Liver (tissue), 8 donors: ENCODE measurements at regions not wholly inside any gene's neighbourhood (a gene's known extent, or its start where the extent isn't known, plus 50 kb on each side); places are given as distances from the start of the nearest gene placed in this dataset.

Experiments
- DNase-seq: peaks from one replicate; pipeline ENCODE4 v3.0.0-alpha.2; 2017; ENCODE audit warnings: low spot score
- H3K27ac ChIP-seq, 2 donors: one replicate each; pipeline ENCODE4 v1.7.0; 2013; ENCODE audit warnings: inconsistent platforms in 2 of 2, low read length in 2 of 2, control low read depth in 1 of 2, low read depth in 1 of 2, mild to moderate bottlenecking in 1 of 2
- H3K27me3 ChIP-seq, 4 donors: one replicate each; pipeline versions ENCODE4 v1.6.1 to v1.7.0; 2013; ENCODE audit warnings: low read length in 3 of 4, inconsistent platforms in 1 of 4, mild to moderate bottlenecking in 1 of 4, moderate library complexity in 1 of 4; ENCODE audit not compliant: control insufficient read depth in 4 of 4, insufficient read depth in 4 of 4
- H3K36me3 ChIP-seq, 4 donors: one replicate each; pipeline versions ENCODE4 v1.6.1 to v1.7.0; 2013; ENCODE audit warnings: low read length in 3 of 4, mild to moderate bottlenecking in 3 of 4, low read depth in 1 of 4, moderate library complexity in 1 of 4; ENCODE audit not compliant: control insufficient read depth in 4 of 4, insufficient read depth in 3 of 4
- H3K4me1 ChIP-seq, 4 donors: one replicate each; pipeline versions ENCODE4 v1.6.1 to v1.7.0; 2013; ENCODE audit warnings: low read length in 3 of 4, mild to moderate bottlenecking in 3 of 4, moderate library complexity in 1 of 4; ENCODE audit not compliant: control insufficient read depth in 4 of 4, insufficient read depth in 4 of 4
- H3K4me3 ChIP-seq, 3 donors: one replicate each; pipeline versions ENCODE4 v1.6.1 to v1.7.0; 2013; ENCODE audit warnings: low read length in 3 of 3, control low read depth in 1 of 3, low read depth in 1 of 3, mild to moderate bottlenecking in 1 of 3
- H3K9ac ChIP-seq, 2 donors: one replicate each; pipeline ENCODE4 v1.7.0; 2013; ENCODE audit warnings: low read length in 2 of 2, mild to moderate bottlenecking in 2 of 2, moderate library complexity in 2 of 2, control low read depth in 1 of 2, low read depth in 1 of 2
- H3K9me3 ChIP-seq, 4 donors: one replicate each; pipeline versions ENCODE4 v1.6.1 to v1.7.0; 2013; ENCODE audit warnings: low read length in 3 of 4; ENCODE audit not compliant: control insufficient read depth in 4 of 4
- EGR1 ChIP-seq, 2 donors: IDR thresholded peaks; 2 replicates each; pipeline ENCODE4 v1.6.1; 2016 to 2018; ENCODE audit warnings: antibody characterized with exemption in 2 of 2, low read depth in 2 of 2
- FOXA1 ChIP-seq: IDR thresholded peaks from 2 replicates; pipeline ENCODE4 v1.6.1; 2016; ENCODE audit warnings: antibody characterized with exemption
- FOXA2 ChIP-seq: IDR thresholded peaks from 2 replicates; pipeline ENCODE4 v1.6.1; 2016; ENCODE audit warnings: antibody characterized with exemption
- GABPA ChIP-seq, 2 donors: IDR thresholded peaks in 1 of 2; conservative IDR thresholded peaks in 1 of 2; 2 replicates each; pipeline ENCODE4 v1.6.1; 2016; ENCODE audit warnings: antibody characterized with exemption in 2 of 2, mild to moderate bottlenecking in 1 of 2, moderate library complexity in 1 of 2
- HNF4A ChIP-seq, 2 donors: conservative IDR thresholded peaks; 2 replicates each; pipeline ENCODE4 v1.6.1; 2016; ENCODE audit warnings: antibody characterized with exemption in 2 of 2, mild to moderate bottlenecking in 2 of 2
- HNF4G ChIP-seq: IDR thresholded peaks from 2 replicates; pipeline ENCODE4 v1.6.1; 2016; ENCODE audit warnings: antibody characterized with exemption
- JUND ChIP-seq, 2 donors: IDR thresholded peaks; 2 replicates each; pipeline ENCODE4 v1.6.1; 2016; ENCODE audit warnings: antibody characterized with exemption in 2 of 2
- NR2F2 ChIP-seq: IDR thresholded peaks from 2 replicates; pipeline ENCODE4 v1.6.1; 2016; ENCODE audit warnings: antibody characterized with exemption
- RAD21 ChIP-seq, 2 donors: IDR thresholded peaks; 2 replicates each; pipeline ENCODE4 v1.6.1; 2016; ENCODE audit warnings: antibody characterized with exemption in 2 of 2, mild to moderate bottlenecking in 2 of 2
- RXRA ChIP-seq, 2 donors: IDR thresholded peaks; 2 replicates each; pipeline ENCODE4 v1.6.1; 2017 to 2018; ENCODE audit warnings: antibody characterized with exemption in 2 of 2, mild to moderate bottlenecking in 1 of 2
- SP1 ChIP-seq: IDR thresholded peaks from 2 replicates; pipeline ENCODE4 v1.6.1; 2018; ENCODE audit warnings: antibody characterized with exemption, mild to moderate bottlenecking
- TAF1 ChIP-seq: conservative IDR thresholded peaks from 2 replicates; pipeline ENCODE4 v1.6.1; 2016; ENCODE audit warnings: antibody characterized with exemption, mild to moderate bottlenecking
- YY1 ChIP-seq: IDR thresholded peaks from 2 replicates; pipeline ENCODE4 v1.6.1; 2016; ENCODE audit warnings: antibody characterized with exemption, mild to moderate bottlenecking
- WGBS: extraction: QIAGEN DNeasy Blood & Tissue Kit; methylation state at CpG from one replicate; pipeline ENCODE4 v1.1.7; 2013; 5-methylcytosine and 5-hydroxymethylcytosine counted together
- TF ChIP-seq, protein P1 (sequence below): IDR thresholded peaks from 2 replicates; pipeline ENCODE4 v1.6.1; 2016; ENCODE audit warnings: antibody characterized with exemption, mild to moderate bottlenecking
- TF ChIP-seq, protein P2 (sequence below): IDR thresholded peaks from 2 replicates; pipeline ENCODE4 v1.6.1; 2016; ENCODE audit warnings: antibody characterized with exemption
- TF ChIP-seq, protein P3 (sequence below): fragments of 150-350 bp; IDR thresholded peaks from 2 replicates; pipeline ENCODE4 v1.5.1; 2017; ENCODE audit warnings: improper control_type of control experiment, low read depth, low read length; ENCODE audit not compliant: missing input control
- TF ChIP-seq, protein P4 (sequence below): IDR thresholded peaks from 2 replicates; pipeline ENCODE4 v1.6.1; 2016; ENCODE audit warnings: antibody characterized with exemption
- TF ChIP-seq, protein P5 (sequence below): IDR thresholded peaks from 2 replicates; pipeline ENCODE4 v1.6.1; 2016; ENCODE audit warnings: antibody characterized with exemption
- donor health status: healthy.
- donor health status: healthy.
- donor health status: healthy.
- donor health status: healthy.
- donor health status: healthy.

DNA sequence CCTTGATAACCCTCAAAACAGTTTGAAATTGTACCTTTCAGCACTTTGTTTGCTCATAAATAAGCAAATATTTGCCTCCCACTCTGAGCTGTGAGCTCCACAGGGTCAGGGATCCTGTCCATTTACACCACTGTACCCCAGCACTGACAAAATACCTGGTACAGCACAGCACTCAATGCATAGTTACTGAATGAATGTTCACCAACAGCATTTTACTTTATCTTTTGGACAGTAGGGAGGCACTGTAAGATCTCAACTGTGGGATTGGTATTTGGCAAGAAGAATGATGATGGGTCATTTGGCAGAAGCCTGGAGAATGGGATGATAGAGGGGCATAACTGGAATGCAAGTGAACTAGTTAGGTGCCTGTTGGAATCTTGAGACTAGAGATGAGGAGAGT lies 127.2 kb upstream of the ARGLU1 start (continued):
- TF ChIP-seq, protein P1, sequence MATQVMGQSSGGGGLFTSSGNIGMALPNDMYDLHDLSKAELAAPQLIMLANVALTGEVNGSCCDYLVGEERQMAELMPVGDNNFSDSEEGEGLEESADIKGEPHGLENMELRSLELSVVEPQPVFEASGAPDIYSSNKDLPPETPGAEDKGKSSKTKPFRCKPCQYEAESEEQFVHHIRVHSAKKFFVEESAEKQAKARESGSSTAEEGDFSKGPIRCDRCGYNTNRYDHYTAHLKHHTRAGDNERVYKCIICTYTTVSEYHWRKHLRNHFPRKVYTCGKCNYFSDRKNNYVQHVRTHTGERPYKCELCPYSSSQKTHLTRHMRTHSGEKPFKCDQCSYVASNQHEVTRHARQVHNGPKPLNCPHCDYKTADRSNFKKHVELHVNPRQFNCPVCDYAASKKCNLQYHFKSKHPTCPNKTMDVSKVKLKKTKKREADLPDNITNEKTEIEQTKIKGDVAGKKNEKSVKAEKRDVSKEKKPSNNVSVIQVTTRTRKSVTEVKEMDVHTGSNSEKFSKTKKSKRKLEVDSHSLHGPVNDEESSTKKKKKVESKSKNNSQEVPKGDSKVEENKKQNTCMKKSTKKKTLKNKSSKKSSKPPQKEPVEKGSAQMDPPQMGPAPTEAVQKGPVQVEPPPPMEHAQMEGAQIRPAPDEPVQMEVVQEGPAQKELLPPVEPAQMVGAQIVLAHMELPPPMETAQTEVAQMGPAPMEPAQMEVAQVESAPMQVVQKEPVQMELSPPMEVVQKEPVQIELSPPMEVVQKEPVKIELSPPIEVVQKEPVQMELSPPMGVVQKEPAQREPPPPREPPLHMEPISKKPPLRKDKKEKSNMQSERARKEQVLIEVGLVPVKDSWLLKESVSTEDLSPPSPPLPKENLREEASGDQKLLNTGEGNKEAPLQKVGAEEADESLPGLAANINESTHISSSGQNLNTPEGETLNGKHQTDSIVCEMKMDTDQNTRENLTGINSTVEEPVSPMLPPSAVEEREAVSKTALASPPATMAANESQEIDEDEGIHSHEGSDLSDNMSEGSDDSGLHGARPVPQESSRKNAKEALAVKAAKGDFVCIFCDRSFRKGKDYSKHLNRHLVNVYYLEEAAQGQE, result no peak
- no peak for TF ChIP-seq NR2F2
- TF ChIP-seq FOXA1, result no peak
- no peak for TF ChIP-seq GABPA (IDR thresholded peaks at IDR 0.05 in 1 of 2, conservative IDR thresholded peaks at IDR 0.05 in 1 of 2)
- no peak for TF ChIP-seq YY1

DNA sequence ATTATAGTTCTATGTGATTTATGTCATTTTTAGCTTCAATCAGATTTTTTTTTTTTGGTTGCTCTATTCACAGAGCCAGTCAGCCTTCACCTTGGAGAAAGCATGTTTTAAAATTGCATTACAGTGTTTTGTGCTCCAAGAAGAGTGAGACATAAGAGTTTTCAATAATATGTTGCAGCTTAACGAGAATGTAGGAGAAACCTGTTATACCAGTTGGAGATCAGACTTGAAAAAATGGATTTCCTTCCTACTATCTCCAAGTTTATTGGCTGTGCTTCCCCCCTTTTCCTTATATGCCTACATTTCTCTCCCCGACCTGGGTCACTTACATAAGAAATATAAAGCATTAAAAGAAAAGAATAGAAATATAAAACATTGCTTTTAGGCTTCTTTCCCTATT lies 123.9 kb upstream of the ARGLU1 start:
- DNase-seq, result no peak
- Histone ChIP-seq H3K27me3 (peaks cover 0 to 6% (median 0%) of the 10 kb centered on the region in 4 donors), H3K36me3 (no peaks in the 10 kb centered on the region), H3K4me3 (no peak overlapping the region), H3K9ac (no peak overlapping the region), H3K9me3 (no peaks in the 10 kb centered on the region), H3K27ac (no peak overlapping the region), H3K4me1 (no peaks in the 10 kb centered on the region)
- TF ChIP-seq YY1 (no peak), HNF4A (conservative IDR thresholded peaks at IDR 0.05) (no peak), GABPA (IDR thresholded peaks at IDR 0.05 in 1 of 2, conservative IDR thresholded peaks at IDR 0.05 in 1 of 2) (no peak), RXRA (IDR thresholded peaks at IDR 0.05) (no peak), TAF1 (no peak), NR2F2 (no peak), FOXA2 (no peak), SP1 (no peak), HNF4G (no peak), RAD21 (IDR thresholded peaks at IDR 0.05) (no peak), JUND (IDR thresholded peaks at IDR 0.05) (no peak), FOXA1 (no peak), EGR1 (IDR thresholded peaks at IDR 0.05; ENCODE audit: low read depth in 2 of 2) (no peak)
- TF ChIP-seq, protein P2, sequence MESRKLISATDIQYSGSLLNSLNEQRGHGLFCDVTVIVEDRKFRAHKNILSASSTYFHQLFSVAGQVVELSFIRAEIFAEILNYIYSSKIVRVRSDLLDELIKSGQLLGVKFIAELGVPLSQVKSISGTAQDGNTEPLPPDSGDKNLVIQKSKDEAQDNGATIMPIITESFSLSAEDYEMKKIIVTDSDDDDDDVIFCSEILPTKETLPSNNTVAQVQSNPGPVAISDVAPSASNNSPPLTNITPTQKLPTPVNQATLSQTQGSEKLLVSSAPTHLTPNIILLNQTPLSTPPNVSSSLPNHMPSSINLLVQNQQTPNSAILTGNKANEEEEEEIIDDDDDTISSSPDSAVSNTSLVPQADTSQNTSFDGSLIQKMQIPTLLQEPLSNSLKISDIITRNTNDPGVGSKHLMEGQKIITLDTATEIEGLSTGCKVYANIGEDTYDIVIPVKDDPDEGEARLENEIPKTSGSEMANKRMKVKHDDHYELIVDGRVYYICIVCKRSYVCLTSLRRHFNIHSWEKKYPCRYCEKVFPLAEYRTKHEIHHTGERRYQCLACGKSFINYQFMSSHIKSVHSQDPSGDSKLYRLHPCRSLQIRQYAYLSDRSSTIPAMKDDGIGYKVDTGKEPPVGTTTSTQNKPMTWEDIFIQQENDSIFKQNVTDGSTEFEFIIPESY, result no peak
- TF ChIP-seq, protein P3, sequence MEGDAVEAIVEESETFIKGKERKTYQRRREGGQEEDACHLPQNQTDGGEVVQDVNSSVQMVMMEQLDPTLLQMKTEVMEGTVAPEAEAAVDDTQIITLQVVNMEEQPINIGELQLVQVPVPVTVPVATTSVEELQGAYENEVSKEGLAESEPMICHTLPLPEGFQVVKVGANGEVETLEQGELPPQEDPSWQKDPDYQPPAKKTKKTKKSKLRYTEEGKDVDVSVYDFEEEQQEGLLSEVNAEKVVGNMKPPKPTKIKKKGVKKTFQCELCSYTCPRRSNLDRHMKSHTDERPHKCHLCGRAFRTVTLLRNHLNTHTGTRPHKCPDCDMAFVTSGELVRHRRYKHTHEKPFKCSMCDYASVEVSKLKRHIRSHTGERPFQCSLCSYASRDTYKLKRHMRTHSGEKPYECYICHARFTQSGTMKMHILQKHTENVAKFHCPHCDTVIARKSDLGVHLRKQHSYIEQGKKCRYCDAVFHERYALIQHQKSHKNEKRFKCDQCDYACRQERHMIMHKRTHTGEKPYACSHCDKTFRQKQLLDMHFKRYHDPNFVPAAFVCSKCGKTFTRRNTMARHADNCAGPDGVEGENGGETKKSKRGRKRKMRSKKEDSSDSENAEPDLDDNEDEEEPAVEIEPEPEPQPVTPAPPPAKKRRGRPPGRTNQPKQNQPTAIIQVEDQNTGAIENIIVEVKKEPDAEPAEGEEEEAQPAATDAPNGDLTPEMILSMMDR, result no peak
- TF ChIP-seq, protein P4, sequence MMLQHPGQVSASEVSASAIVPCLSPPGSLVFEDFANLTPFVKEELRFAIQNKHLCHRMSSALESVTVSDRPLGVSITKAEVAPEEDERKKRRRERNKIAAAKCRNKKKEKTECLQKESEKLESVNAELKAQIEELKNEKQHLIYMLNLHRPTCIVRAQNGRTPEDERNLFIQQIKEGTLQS, result no peak
- TF ChIP-seq, protein P1, result no peak
- TF ChIP-seq, protein P5, sequence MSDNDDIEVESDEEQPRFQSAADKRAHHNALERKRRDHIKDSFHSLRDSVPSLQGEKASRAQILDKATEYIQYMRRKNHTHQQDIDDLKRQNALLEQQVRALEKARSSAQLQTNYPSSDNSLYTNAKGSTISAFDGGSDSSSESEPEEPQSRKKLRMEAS, result no peak
- WGBS, result 41% methylated on average over 2 of the region's 2 CpGs
